B cell (primary cell): ENCODE measurements at regions not wholly inside any gene's neighbourhood (a gene's known extent, or its start where the extent isn't known, plus 50 kb on each side); places are given as distances from the start of the nearest gene placed in this dataset.

Experiments used
- ATAC-seq: fragments of 200-7000 bp; cut with Tn5 transposase; one replicate; pipeline ENCODE4 v1.10.0; 2021; ENCODE audit warnings: low read depth, mild to moderate bottlenecking, moderate number of reproducible peaks, moderate library complexity
- CTCF ChIA-PET: fragments of 350-600 bp; sonication (Branson Sonifier 250); formaldehyde crosslinking; loops from one replicate; lab custom pipeline; 2021; ENCODE audit warnings: antibody characterized with exemption, inconsistent platforms; lab: Charles Lee
- POLR2A ChIA-PET: fragments of 350-600 bp; sonication (Branson Sonifier 250); formaldehyde crosslinking; loops from one replicate; lab custom pipeline; 2021; ENCODE audit warnings: antibody characterized with exemption; lab: Charles Lee
- DNase-seq: peaks from one replicate; pipeline ENCODE4 v3.0.0; 2013
- H2AFZ ChIP-seq: 2 replicates; pipeline ENCODE4 v1.6.1; 2012; ENCODE audit warnings: mild to moderate bottlenecking, low read depth, low read length; ENCODE audit not compliant: insufficient read depth, poor library complexity, severe bottlenecking
- H3K27ac ChIP-seq, 2 donors: 1 replicate in 1 of 2; 2 replicates in 1 of 2; pipeline ENCODE4 v1.5.1; 2012 to 2013; ENCODE audit warnings: low read length in 2 of 2, mild to moderate bottlenecking in 2 of 2, moderate library complexity in 1 of 2
- H3K27me3 ChIP-seq, 4 experiments: fragments of 200-600 bp in 1 of 4; sonication (generic) in 1 of 4; replicated peaks in 1 of 4; 1 replicate in 2 of 4; 2 replicates in 2 of 4; pipeline versions ENCODE4 v1.6.1 to v1.7.0; 2013 to 2016; ENCODE audit warnings: low read length in 3 of 4, mild to moderate bottlenecking in 2 of 4, mixed read lengths in 1 of 4, moderate library complexity in 1 of 4; ENCODE audit not compliant: insufficient read depth in 4 of 4, control insufficient read depth in 3 of 4; ENCODE audit errors: control extremely low read depth in 1 of 4
- H3K36me3 ChIP-seq, 2 experiments: replicated peaks in 1 of 2; 1 replicate in 1 of 2; 2 replicates in 1 of 2; pipeline versions ENCODE4 v1.6.1 to v1.7.1; 2013; ENCODE audit warnings: low read length in 1 of 2; ENCODE audit not compliant: insufficient read depth in 2 of 2, control insufficient read depth in 1 of 2; ENCODE audit errors: control extremely low read depth in 1 of 2, extremely low read depth in 1 of 2
- H3K4me1 ChIP-seq, 2 donors: fragments of 200-600 bp in 1 of 2; sonication (generic) in 1 of 2; 1 replicate in 1 of 2; 2 replicates in 1 of 2; pipeline versions ENCODE4 v1.5.1 to v1.6.1; 2013 to 2017; ENCODE audit warnings: low read length in 2 of 2; ENCODE audit not compliant: control insufficient read depth in 2 of 2, insufficient read depth in 2 of 2
- H3K4me2 ChIP-seq: replicated peaks from 2 replicates; pipeline ENCODE3; 2012; ENCODE audit warnings: mild to moderate bottlenecking, low read depth, low read length; ENCODE audit not compliant: poor library complexity, severe bottlenecking
- H3K4me3 ChIP-seq, 5 experiments: fragments of 200-600 bp in 1 of 5; sonication (generic) in 1 of 5; 1 replicate in 3 of 5; 2 replicates in 2 of 5; pipeline versions ENCODE4 v1.5.1 to v1.7.0; 2011 to 2016; ENCODE audit warnings: low read length in 4 of 5, mild to moderate bottlenecking in 4 of 5, low read depth in 2 of 5, control low read depth in 1 of 5, moderate library complexity in 1 of 5; ENCODE audit not compliant: insufficient read depth in 1 of 5; ENCODE audit errors: control extremely low read depth in 1 of 5, extremely low read depth in 1 of 5
- H3K79me2 ChIP-seq: fragments of 200-600 bp; sonication (generic); one replicate; pipeline ENCODE4 v1.6.0; 2016; ENCODE audit warnings: low read length; ENCODE audit not compliant: control insufficient read depth, insufficient read depth
- H3K9ac ChIP-seq: fragments of 200-600 bp; sonication (generic); 2 replicates; pipeline ENCODE4 v1.6.1; 2017; ENCODE audit warnings: mild to moderate bottlenecking, low read length, moderate library complexity
- H3K9me3 ChIP-seq, 3 donors: one replicate each; pipeline versions ENCODE4 v1.6.1 to v1.7.1; 2013; ENCODE audit warnings: low read length in 2 of 3; ENCODE audit not compliant: control insufficient read depth in 2 of 3, insufficient read depth in 1 of 3; ENCODE audit errors: control extremely low read depth in 1 of 3
- H4K20me1 ChIP-seq: 2 replicates; pipeline ENCODE4 v1.6.0; 2012; ENCODE audit warnings: mild to moderate bottlenecking, low read length; ENCODE audit not compliant: insufficient read depth, control insufficient read depth, poor library complexity, severe bottlenecking
- H3K27ac Mint-ChIP-seq: one replicate; pipeline ENCODE4 v1.8.0; 2021; ENCODE audit warnings: mixed read lengths
- H3K27me3 Mint-ChIP-seq: one replicate; pipeline ENCODE4 v1.8.0; 2021; ENCODE audit warnings: mixed read lengths
- H3K4me1 Mint-ChIP-seq: one replicate; pipeline ENCODE4 v1.8.0; 2021; ENCODE audit warnings: mixed read lengths
- H3K4me3 Mint-ChIP-seq: one replicate; pipeline ENCODE4 v1.8.0; 2021; ENCODE audit warnings: mixed read lengths
- H3K9me3 Mint-ChIP-seq: one replicate; pipeline ENCODE4 v1.8.0; 2022; ENCODE audit warnings: mixed read lengths; ENCODE audit not compliant: insufficient read depth
- CTCF ChIP-seq: fragments of 200-600 bp; IDR thresholded peaks from one replicate; pipeline ENCODE4 v1.8.0; 2022; ENCODE audit warnings: antibody characterized with exemption, mild to moderate bottlenecking
- EZH2 ChIP-seq: IDR thresholded peaks from 2 replicates; pipeline ENCODE4 v1.6.1; 2012; ENCODE audit warnings: borderline replicate concordance, low read depth, mild to moderate bottlenecking, moderate library complexity, low read length; ENCODE audit not compliant: insufficient read depth, poor library complexity, severe bottlenecking
- WGBS: methylation state at CpG from one replicate; pipeline ENCODE4 v1.1.5; 2013; ENCODE audit warnings: missing lambda C conversion rate; ENCODE audit not compliant: insufficient coverage; 5-methylcytosine and 5-hydroxymethylcytosine counted together
- intact Hi-C: fragments of 100-400 bp; cut with micrococcal nuclease; formaldehyde crosslinking; loops from one replicate; pipeline ENCODE4 v1.10.0; 2022

- 95% methylated on average over 11 of the region's 11 CpGs for WGBS
- TF ChIP-seq EZH2 = no peak
- TF ChIP-seq CTCF = no peak
- Mint-ChIP-seq H3K27me3 (no peaks in the 10 kb centered on the region), H3K27ac (no peak overlapping the region), H3K4me1 (no peaks in the 10 kb centered on the region), H3K9me3 (peaks cover 6% of the 10 kb centered on the region), H3K4me3 (no peak overlapping the region)
- CTCF ChIA-PET = no interaction called here
- H3K4me3 ChIP-seq = no peak overlapping the region
- H3K9ac ChIP-seq = no peak overlapping the region
- ATAC-seq = no peak
- intact Hi-C loops = no loop called here
- no peaks in the 10 kb centered on the region for H4K20me1 ChIP-seq
- no peak overlapping the region for H2AFZ ChIP-seq
- H3K4me2 ChIP-seq = no peak overlapping the region
- no peaks in the 10 kb centered on the region for H3K79me2 ChIP-seq
- no peak overlapping the region for H3K27ac ChIP-seq
- no peaks in the 10 kb centered on the region for H3K36me3 ChIP-seq
- no peaks in the 10 kb centered on the region for H3K4me1 ChIP-seq
- no peak for DNase-seq
- peaks cover 0 to 3% (median 0%) of the 10 kb centered on the region in 4 experiments for H3K27me3 ChIP-seq
- H3K9me3 ChIP-seq = peaks cover 0 to 9% (median 0%) of the 10 kb centered on the region in 3 donors
- POLR2A ChIA-PET = no interaction called here
Measured at GRCh38 chr10:129075927-129076326, 391.1 kb upstream of the MGMT start.

GRCh38 chr10:129078346-129078745 lies 388.7 kb upstream of the MGMT start:
- Histone ChIP-seq H3K27me3 (peaks cover 0 to 3% (median 0%) of the 10 kb centered on the region in 4 experiments), H3K27ac (no peak overlapping the region), H3K36me3 (no peaks in the 10 kb centered on the region), H3K79me2 (no peaks in the 10 kb centered on the region), H3K4me2 (no peak overlapping the region), H3K9ac (no peak overlapping the region), H3K9me3 (peaks cover 0 to 9% (median 0%) of the 10 kb centered on the region in 3 donors), H3K4me3 (no peak overlapping the region), H4K20me1 (no peaks in the 10 kb centered on the region), H3K4me1 (no peaks in the 10 kb centered on the region), H2AFZ (no peak overlapping the region)
- Mint-ChIP-seq H3K4me3 (no peak overlapping the region), H3K9me3 (peaks cover 6% of the 10 kb centered on the region), H3K4me1 (no peaks in the 10 kb centered on the region), H3K27me3 (no peaks in the 10 kb centered on the region), H3K27ac (no peak overlapping the region)
- 90% methylated on average over 3 of the region's 3 CpGs for WGBS
- DNase-seq = no peak
- no peak for TF ChIP-seq EZH2
- TF ChIP-seq CTCF = no peak
- intact Hi-C loops = no loop called here
- ATAC-seq = no peak
- POLR2A ChIA-PET = no interaction called here
- CTCF ChIA-PET = interaction anchor here (0.9 kb wide), 1 partner anchor 395 kb away, joined by 3 read pairs; no protein-coding TSS in a partner anchor
